ENCODE measurements at regions not wholly inside any gene's neighbourhood (a gene's known extent, or its start where the extent isn't known, plus 50 kb on each side); places are given as distances from the start of the nearest gene placed in this dataset.

DNA sequence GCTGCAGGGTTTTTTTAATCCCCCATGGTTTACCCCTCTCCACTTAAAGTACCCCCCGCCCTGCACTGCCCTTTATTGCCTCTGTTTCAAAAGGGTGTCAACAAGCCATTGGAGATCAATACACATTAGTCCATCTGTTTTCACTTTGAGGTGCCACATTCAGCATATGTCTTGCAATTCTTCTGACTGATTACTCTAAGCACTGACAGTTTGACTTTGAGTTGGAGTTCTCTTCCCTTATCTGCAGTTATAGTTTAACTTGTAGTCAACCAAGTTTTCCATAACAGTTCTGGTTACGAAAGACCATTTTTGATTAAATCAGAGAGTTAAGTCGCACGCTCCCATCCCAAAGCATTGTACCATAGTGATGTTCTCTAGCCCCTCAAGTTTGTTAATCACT, 260.8 kb upstream of the TBX3 start:
- no peak for DNase-seq (ENCODE audit: low read depth, low spot score)

DNA sequence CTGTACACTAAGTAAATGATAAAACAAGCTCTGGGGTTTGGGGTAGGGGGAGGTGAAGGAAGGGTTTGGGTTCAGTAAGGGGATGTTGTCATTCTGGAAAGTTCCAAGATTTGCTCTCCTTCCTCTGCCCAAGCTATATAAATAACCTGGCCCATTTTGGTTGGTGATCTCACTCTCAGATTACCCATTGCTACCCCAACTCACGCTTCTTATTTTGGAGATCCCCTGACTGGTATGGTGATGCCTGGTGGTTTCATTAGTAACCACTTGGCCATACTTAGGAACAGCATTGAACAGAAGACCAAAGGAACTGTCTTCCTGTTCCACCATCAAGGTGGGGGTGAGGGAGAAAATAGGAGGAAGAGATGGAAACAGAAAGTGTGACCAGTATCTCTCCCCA, 259.6 kb upstream of the TBX3 start:
- in situ Hi-C loops (cut with HindIII; ENCODE audit: low sequenced_read_pairs): no loop called here
- no peak for DNase-seq (ENCODE audit: low read depth, low spot score)
- TF ChIP-seq CTCF (IDR thresholded peaks at IDR 0.05; ENCODE audit: low read depth, low read length): no peak
- H3K4me3 ChIP-seq (ENCODE audit: low read depth, low read length): no peak overlapping the region

More for the DNA sequence above, 260.8 kb upstream of the TBX3 start:
- no peak overlapping the region for H3K4me3 ChIP-seq (ENCODE audit: low read depth, low read length)
- no peak for TF ChIP-seq CTCF (IDR thresholded peaks at IDR 0.05; ENCODE audit: low read depth, low read length)
- in situ Hi-C loops (cut with HindIII; ENCODE audit: low sequenced_read_pairs): no loop called here

GRCh38 chr12:114938487-114939210, 254.7 kb upstream of the TBX3 start:
- DNase-seq (ENCODE audit: low read depth, low spot score): no peak
- no peak for TF ChIP-seq CTCF (IDR thresholded peaks at IDR 0.05; ENCODE audit: low read depth, low read length)
- no peak overlapping the region for H3K4me3 ChIP-seq (ENCODE audit: low read depth, low read length)
- in situ Hi-C loops (cut with HindIII; ENCODE audit: low sequenced_read_pairs): no loop called here

DNA sequence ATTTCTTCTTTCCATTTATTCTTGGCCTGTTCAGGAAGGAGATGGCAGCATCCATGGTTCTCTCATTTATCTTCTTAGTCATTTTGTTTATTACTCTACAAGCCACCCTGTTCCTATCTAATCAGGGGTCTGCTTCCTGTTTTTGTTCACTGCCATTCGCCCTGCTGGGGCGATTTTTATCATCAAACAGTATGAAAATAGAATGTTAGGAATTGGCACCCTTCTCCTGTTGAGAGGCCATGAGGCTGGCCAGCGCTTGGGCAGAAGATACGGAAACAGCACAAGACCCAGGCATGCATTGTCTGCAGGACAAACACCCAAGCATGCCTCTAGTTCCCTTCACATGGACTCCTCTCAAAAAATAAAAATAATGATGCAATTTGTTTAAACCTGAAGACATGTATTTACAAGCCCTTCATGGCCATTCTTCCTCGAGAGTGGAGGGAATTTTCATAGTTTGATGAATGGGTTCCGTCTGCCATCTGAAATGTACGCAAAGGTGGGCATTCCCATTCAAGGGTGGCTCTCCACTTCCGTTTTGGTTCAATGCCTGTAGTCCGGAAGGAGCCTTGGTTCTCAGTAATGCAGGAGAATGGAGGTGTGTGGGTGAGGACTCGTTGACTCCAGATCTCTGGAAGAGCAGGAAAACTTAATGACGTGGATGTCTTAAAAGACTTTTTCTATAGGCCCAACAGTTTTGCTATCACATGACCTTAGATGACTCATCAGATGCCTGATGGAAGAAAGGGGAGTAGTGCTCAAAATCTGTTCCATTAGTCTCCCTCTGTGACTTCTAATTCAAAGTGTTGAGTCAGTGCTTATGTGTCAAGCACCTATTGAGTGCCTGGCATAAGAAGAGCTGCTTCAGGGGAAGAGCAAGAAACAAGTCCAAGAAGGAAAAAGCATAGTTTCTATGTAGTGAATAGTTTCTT, 252.4 kb upstream of the TBX3 start:
- DNase-seq (ENCODE audit: low read depth, low spot score): peak; percentile 65
- in situ Hi-C loops (cut with HindIII; ENCODE audit: low sequenced_read_pairs): no loop called here
- no peak overlapping the region for H3K4me3 ChIP-seq (ENCODE audit: low read depth, low read length)
- no peak for TF ChIP-seq CTCF (IDR thresholded peaks at IDR 0.05; ENCODE audit: low read depth, low read length)

- no peak overlapping the region for H3K4me3 ChIP-seq (ENCODE audit: low read depth, low read length)
- in situ Hi-C loops (cut with HindIII; ENCODE audit: low sequenced_read_pairs): no loop called here
- no peak for DNase-seq (ENCODE audit: low read depth, low spot score)
- TF ChIP-seq CTCF (IDR thresholded peaks at IDR 0.05; ENCODE audit: low read depth, low read length): peak; percentile 25
Measured at GRCh38 chr12:114935658-114936057, 251.7 kb upstream of the TBX3 start.

- no peak for TF ChIP-seq CTCF (IDR thresholded peaks at IDR 0.05; ENCODE audit: low read depth, low read length)
- DNase-seq (ENCODE audit: low read depth, low spot score): peak; percentile 95
- H3K4me3 ChIP-seq (ENCODE audit: low read depth, low read length): no peak overlapping the region
- in situ Hi-C loops (cut with HindIII; ENCODE audit: low sequenced_read_pairs): no loop called here
Measured at GRCh38 chr12:114933428-114934160, 249.6 kb upstream of the TBX3 start.

Measured in astrocyte of the spinal cord (primary cell).